ENCODE measurements at regions not wholly inside any gene's neighbourhood (a gene's known extent, or its start where the extent isn't known, plus 50 kb on each side); places are given as distances from the start of the nearest gene placed in this dataset.
"Not testable (repeated sequence)": the region's sequence is repeated elsewhere in the genome, so short reads cannot be mapped to it uniquely, and the experiment has no call there.

GRCh38 chr15:58362262-58362922, 69.4 kb upstream of the LIPC start:
- H3K9me3 ChIP-seq (ENCODE audit: insufficient read depth, low read length), result no peaks in the 10 kb centered on the region
- no peaks in the 10 kb centered on the region for H3K36me3 ChIP-seq (replicated peaks; ENCODE audit: low read depth, low read length)
- TF ChIP-seq EZH2phosphoT487 (IDR thresholded peaks at IDR 0.05; ENCODE audit: low read depth) (no peak), CTCF (IDR thresholded peaks at IDR 0.05; ENCODE audit: low read depth, low read length) (no peak)
- no peak overlapping the region for H3K4me3 ChIP-seq (ENCODE audit: low read length)
- H2AFZ ChIP-seq (ENCODE audit: low read depth, low read length), result no peak overlapping the region
- H4K20me1 ChIP-seq (ENCODE audit: insufficient read depth, low read length), result no peaks in the 10 kb centered on the region
- no peak overlapping the region for H3K27ac ChIP-seq (ENCODE audit: low read length)
- 0 out of 2 replicates have a peak, but pooled peaks cover 5% of the 10 kb centered on the region for H3K4me1 ChIP-seq (ENCODE audit: low read length)
- H3K9ac ChIP-seq (ENCODE audit: low read length), result no peak overlapping the region
- no peaks in the 10 kb centered on the region for H3K27me3 ChIP-seq (ENCODE audit: low read depth, low read length)
- H3K79me2 ChIP-seq (ENCODE audit: low read length), result no peaks in the 10 kb centered on the region
- no peak overlapping the region for H3K4me2 ChIP-seq (ENCODE audit: low read length)

- not testable (repeated sequence) for H4K20me1 ChIP-seq (ENCODE audit: insufficient read depth, low read length); H3K9ac ChIP-seq (ENCODE audit: low read length); H3K27ac ChIP-seq (ENCODE audit: low read length); H3K4me2 ChIP-seq (ENCODE audit: low read length); H3K79me2 ChIP-seq (ENCODE audit: low read length); H3K9me3 ChIP-seq (ENCODE audit: insufficient read depth, low read length); H3K4me3 ChIP-seq (ENCODE audit: low read length); H3K36me3 ChIP-seq (replicated peaks; ENCODE audit: low read depth, low read length); H3K4me1 ChIP-seq (ENCODE audit: low read length); H3K27me3 ChIP-seq (ENCODE audit: low read depth, low read length); H2AFZ ChIP-seq (ENCODE audit: low read depth, low read length)
Measured at GRCh38 chr15:58363118-58363517, 68.7 kb upstream of the LIPC start.

GRCh38 chr15:58363673-58364072, 68.1 kb upstream of the LIPC start:
- H3K36me3 ChIP-seq (replicated peaks; ENCODE audit: low read depth, low read length); H3K4me3 ChIP-seq (ENCODE audit: low read length); H3K4me2 ChIP-seq (ENCODE audit: low read length); H3K9ac ChIP-seq (ENCODE audit: low read length); H3K27ac ChIP-seq (ENCODE audit: low read length); H2AFZ ChIP-seq (ENCODE audit: low read depth, low read length); H3K9me3 ChIP-seq (ENCODE audit: insufficient read depth, low read length); H3K4me1 ChIP-seq (ENCODE audit: low read length); H3K79me2 ChIP-seq (ENCODE audit: low read length); H4K20me1 ChIP-seq (ENCODE audit: insufficient read depth, low read length); H3K27me3 ChIP-seq (ENCODE audit: low read depth, low read length): not testable (repeated sequence)

GRCh38 chr15:58365098-58365497, 66.7 kb upstream of the LIPC start:
- H3K4me1 ChIP-seq (ENCODE audit: low read length); H4K20me1 ChIP-seq (ENCODE audit: insufficient read depth, low read length); H3K36me3 ChIP-seq (replicated peaks; ENCODE audit: low read depth, low read length); H3K9ac ChIP-seq (ENCODE audit: low read length); H3K79me2 ChIP-seq (ENCODE audit: low read length); H3K9me3 ChIP-seq (ENCODE audit: insufficient read depth, low read length); H3K4me2 ChIP-seq (ENCODE audit: low read length); H2AFZ ChIP-seq (ENCODE audit: low read depth, low read length); H3K27me3 ChIP-seq (ENCODE audit: low read depth, low read length); H3K4me3 ChIP-seq (ENCODE audit: low read length); H3K27ac ChIP-seq (ENCODE audit: low read length): not testable (repeated sequence)

GRCh38 chr15:58369261-58369701, 62.5 kb upstream of the LIPC start:
- Histone ChIP-seq H3K9ac (ENCODE audit: low read length) (no peak overlapping the region), H3K27me3 (ENCODE audit: low read depth, low read length) (no peaks in the 10 kb centered on the region), H3K36me3 (replicated peaks; ENCODE audit: low read depth, low read length) (no peaks in the 10 kb centered on the region), H3K9me3 (ENCODE audit: insufficient read depth, low read length) (peaks cover 6% of the 10 kb centered on the region; the same call in 1 of the 2 replicates), H4K20me1 (ENCODE audit: insufficient read depth, low read length) (no peaks in the 10 kb centered on the region), H3K4me2 (ENCODE audit: low read length) (no peak overlapping the region), H3K4me1 (ENCODE audit: low read length) (no peaks in the 10 kb centered on the region), H3K4me3 (ENCODE audit: low read length) (no peak overlapping the region), H3K79me2 (ENCODE audit: low read length) (no peaks in the 10 kb centered on the region), H3K27ac (ENCODE audit: low read length) (no peak overlapping the region), H2AFZ (ENCODE audit: low read depth, low read length) (no peak overlapping the region)
- no peak for TF ChIP-seq EZH2phosphoT487 (IDR thresholded peaks at IDR 0.05; ENCODE audit: low read depth)
- no peak for TF ChIP-seq CTCF (IDR thresholded peaks at IDR 0.05; ENCODE audit: low read depth, low read length)

All from OCI-LY3 (cell line).